PC-3 (cell line): ENCODE measurements at regions not wholly inside any gene's neighbourhood (a gene's known extent, or its start where the extent isn't known, plus 50 kb on each side); places are given as distances from the start of the nearest gene placed in this dataset.
A peak's percentile ranks its signal among the peaks of the same experiment; 100 is the strongest.

Experiments
- ATAC-seq: fragments of 200-7000 bp; cut with Tn5 transposase; 2 replicates; pipeline ENCODE4 v1.9.1; 2020; ENCODE audit warnings: mild to moderate bottlenecking, moderate library complexity
- BruUV-seq: library from RNA; stranded (reverse); fragments of 400-500 nt; replicated peaks from 2 replicates; lab custom pipeline; 2021; lab: Mats Ljungman, UMichigan
- CTCF ChIA-PET: fragments of 300-600 bp; sonication (Branson Sonifier 250); formaldehyde crosslinking; loops from one replicate; lab custom pipeline; 2022; ENCODE audit warnings: antibody characterized with exemption; lab: Charles Lee
- POLR2A ChIA-PET: fragments of 300-600 bp; sonication (Branson Sonifier 250); formaldehyde crosslinking; loops from one replicate; lab custom pipeline; 2022; ENCODE audit warnings: antibody characterized with exemption; ENCODE audit not compliant: unreplicated experiment; lab: Charles Lee
- DNase-seq: peaks from one replicate; pipeline ENCODE4 v3.0.0-alpha.2; 2015
- H2AFZ ChIP-seq: fragments of 300-600 bp; sonication (generic); 2 replicates; pipeline ENCODE4 v1.6.0; 2016; ENCODE audit warnings: antibody characterized with exemption, low read length
- H3F3A ChIP-seq: fragments of 300-600 bp; sonication (generic); one replicate; pipeline ENCODE4 v1.6.0; 2017; ENCODE audit warnings: antibody characterized with exemption, low read length, control low read depth, mild to moderate bottlenecking; ENCODE audit not compliant: unreplicated experiment
- H3K27ac ChIP-seq: fragments of 300-600 bp; sonication (generic); 2 replicates; pipeline ENCODE4 v1.5.1; 2016; ENCODE audit warnings: mild to moderate bottlenecking, low read length
- H3K27me3 ChIP-seq: fragments of 300-600 bp; sonication (generic); 2 replicates; pipeline ENCODE4 v1.6.1; 2016; ENCODE audit warnings: low read length, mixed read lengths
- H3K36me3 ChIP-seq: fragments of 300-600 bp; sonication (generic); 2 replicates; pipeline ENCODE4 v1.6.1; 2016; ENCODE audit warnings: low read depth, mixed run types, low read length, mixed read lengths
- H3K4me1 ChIP-seq: fragments of 300-600 bp; sonication (generic); 2 replicates; pipeline ENCODE4 v1.5.1; 2016; ENCODE audit warnings: low read length; ENCODE audit not compliant: insufficient read depth
- H3K4me2 ChIP-seq: fragments of 300-600 bp; sonication (generic); 2 replicates; pipeline ENCODE4 v1.6.0; 2016; ENCODE audit warnings: low read length
- H3K4me3 ChIP-seq: fragments of 300-600 bp; sonication (generic); 2 replicates; pipeline ENCODE4 v1.5.1; 2016; ENCODE audit warnings: mild to moderate bottlenecking, low read length, mixed read lengths
- H3K79me2 ChIP-seq: fragments of 300-600 bp; sonication (generic); 2 replicates; pipeline ENCODE4 v1.6.1; 2017; ENCODE audit warnings: low read length, mixed read lengths
- H3K9ac ChIP-seq: fragments of 300-600 bp; sonication (generic); 2 replicates; pipeline ENCODE4 v1.6.0; 2016; ENCODE audit warnings: mild to moderate bottlenecking, low read length
- H3K9me2 ChIP-seq: fragments of 300-600 bp; sonication (generic); replicated peaks from 2 replicates; pipeline ENCODE4 v1.6.1; 2016; ENCODE audit warnings: mixed run types, low read length, mixed read lengths
- H3K9me3 ChIP-seq: fragments of 300-600 bp; sonication (generic); 2 replicates; pipeline ENCODE4 v1.6.1; 2016; ENCODE audit warnings: low read length, mixed read lengths
- H4K20me1 ChIP-seq: fragments of 300-600 bp; sonication (generic); 2 replicates; pipeline ENCODE4 v1.6.1; 2016; ENCODE audit warnings: low read length, mixed read lengths
- CTCF ChIP-seq: fragments of 300-600 bp; sonication (generic); conservative IDR thresholded peaks from 2 replicates; pipeline ENCODE4 v1.5.1; 2017; ENCODE audit warnings: antibody characterized with exemption, low read depth, mild to moderate bottlenecking, low read length
- EZH2 ChIP-seq: fragments of 300-600 bp; sonication (generic); IDR thresholded peaks from one replicate; pipeline ENCODE4 v1.6.1; 2017; ENCODE audit warnings: antibody characterized with exemption, mild to moderate bottlenecking, low read length; ENCODE audit not compliant: unreplicated experiment
- EZH2phosphoT487 ChIP-seq: fragments of 300-600 bp; sonication (generic); IDR thresholded peaks from 2 replicates; pipeline ENCODE4 v1.6.1; 2018; ENCODE audit warnings: mild to moderate bottlenecking, antibody characterized with exemption, low read length, borderline replicate concordance
- intact Hi-C: fragments of 100-400 bp; cut with micrococcal nuclease; formaldehyde crosslinking; loops from 2 replicates; pipeline ENCODE4 v1.9.0; 2023

- no peak for DNase-seq
- CTCF ChIA-PET: no interaction called here
- Histone ChIP-seq H3K79me2 (no peaks in the 10 kb centered on the region), H3K27me3 (no peaks in the 10 kb centered on the region), H2AFZ (no peak overlapping the region), H3K4me1 (peaks cover 11% of the 10 kb centered on the region; the same call in 1 of the 2 replicates), H3K9ac (no peak overlapping the region), H3K4me2 (no peak overlapping the region), H3K9me2 (no peaks in the 10 kb centered on the region), H3K27ac (no peak overlapping the region), H3K9me3 (no peaks in the 10 kb centered on the region), H3F3A (no peaks in the 10 kb centered on the region), H4K20me1 (no peaks in the 10 kb centered on the region), H3K4me3 (no peak overlapping the region), H3K36me3 (no peaks in the 10 kb centered on the region)
- intact Hi-C loops: no loop called here
- no peak for TF ChIP-seq EZH2phosphoT487
- no peak for TF ChIP-seq CTCF
- TF ChIP-seq EZH2: no peak
- no TSS peak for BruUV-seq
- POLR2A ChIA-PET: no interaction called here
- no peak for ATAC-seq
These were observed 187.1 kb upstream of the CEP162 start for GRCh38 chr6:84414531-84414930.

GRCh38 chr6:84411060-84411629 is 183.7 kb upstream of the CEP162 start:
- H3K9me2 ChIP-seq: no peaks in the 10 kb centered on the region
- BruUV-seq: no TSS peak
- ChIA-PET CTCF (no interaction called here), POLR2A (no interaction called here)
- no peaks in the 10 kb centered on the region for H3K36me3 ChIP-seq
- intact Hi-C loops: no loop called here
- H3K9ac ChIP-seq: no peak overlapping the region
- no peak overlapping the region for H2AFZ ChIP-seq
- TF ChIP-seq CTCF (no peak), EZH2phosphoT487 (no peak), EZH2 (no peak)
- no peaks in the 10 kb centered on the region for H3K79me2 ChIP-seq
- no peak overlapping the region for H3K27ac ChIP-seq
- peaks cover 6% of the 10 kb centered on the region; the same call in 1 of the 2 replicates for H3K4me1 ChIP-seq
- DNase-seq (peak; percentile 66), ATAC-seq (peak; percentile 70)
- no peaks in the 10 kb centered on the region for H3K9me3 ChIP-seq
- no peaks in the 10 kb centered on the region for H3K27me3 ChIP-seq
- H3K4me2 ChIP-seq: no peak overlapping the region
- no peaks in the 10 kb centered on the region for H4K20me1 ChIP-seq
- H3K4me3 ChIP-seq: no peak overlapping the region
- no peaks in the 10 kb centered on the region for H3F3A ChIP-seq

- no peaks in the 10 kb centered on the region for H3K9me3 ChIP-seq
- DNase-seq (no peak), ATAC-seq (no peak)
- H3K79me2 ChIP-seq: no peaks in the 10 kb centered on the region
- no peak overlapping the region for H3K9ac ChIP-seq
- H3K4me3 ChIP-seq: no peak overlapping the region
- H3K4me1 ChIP-seq: peaks cover 6% of the 10 kb centered on the region; the same call in 1 of the 2 replicates
- no peaks in the 10 kb centered on the region for H4K20me1 ChIP-seq
- CTCF ChIA-PET: no interaction called here
- H3K36me3 ChIP-seq: no peaks in the 10 kb centered on the region
- no peak overlapping the region for H3K4me2 ChIP-seq
- no peaks in the 10 kb centered on the region for H3F3A ChIP-seq
- TF ChIP-seq EZH2 (no peak), CTCF (no peak), EZH2phosphoT487 (no peak)
- H2AFZ ChIP-seq: no peak overlapping the region
- no peaks in the 10 kb centered on the region for H3K27me3 ChIP-seq
- BruUV-seq: no TSS peak
- intact Hi-C loops: no loop called here
- H3K27ac ChIP-seq: no peak overlapping the region
- POLR2A ChIA-PET: no interaction called here
- H3K9me2 ChIP-seq: no peaks in the 10 kb centered on the region
These were observed 182.5 kb upstream of the CEP162 start for GRCh38 chr6:84409911-84410310.
